LNCaP clone FGC (cell line): ENCODE measurements at regions not wholly inside any gene's neighbourhood (a gene's known extent, or its start where the extent isn't known, plus 50 kb on each side); places are given as distances from the start of the nearest gene placed in this dataset.

Source experiments
- DNase-seq: peaks from one replicate; pipeline ENCODE4 v3.0.0-alpha.2; 2011; ENCODE audit warnings: low read depth
- H3K4me3 ChIP-seq: 2 replicates; pipeline ENCODE4 v1.5.1; 2011; ENCODE audit warnings: mild to moderate bottlenecking, low read depth, low read length, control low read depth
- CTCF ChIP-seq: IDR thresholded peaks from 2 replicates; pipeline ENCODE4 v1.5.1; 2012; ENCODE audit warnings: mild to moderate bottlenecking; ENCODE audit not compliant: control insufficient read depth, insufficient read depth; ENCODE audit errors: extremely low read depth

DNA sequence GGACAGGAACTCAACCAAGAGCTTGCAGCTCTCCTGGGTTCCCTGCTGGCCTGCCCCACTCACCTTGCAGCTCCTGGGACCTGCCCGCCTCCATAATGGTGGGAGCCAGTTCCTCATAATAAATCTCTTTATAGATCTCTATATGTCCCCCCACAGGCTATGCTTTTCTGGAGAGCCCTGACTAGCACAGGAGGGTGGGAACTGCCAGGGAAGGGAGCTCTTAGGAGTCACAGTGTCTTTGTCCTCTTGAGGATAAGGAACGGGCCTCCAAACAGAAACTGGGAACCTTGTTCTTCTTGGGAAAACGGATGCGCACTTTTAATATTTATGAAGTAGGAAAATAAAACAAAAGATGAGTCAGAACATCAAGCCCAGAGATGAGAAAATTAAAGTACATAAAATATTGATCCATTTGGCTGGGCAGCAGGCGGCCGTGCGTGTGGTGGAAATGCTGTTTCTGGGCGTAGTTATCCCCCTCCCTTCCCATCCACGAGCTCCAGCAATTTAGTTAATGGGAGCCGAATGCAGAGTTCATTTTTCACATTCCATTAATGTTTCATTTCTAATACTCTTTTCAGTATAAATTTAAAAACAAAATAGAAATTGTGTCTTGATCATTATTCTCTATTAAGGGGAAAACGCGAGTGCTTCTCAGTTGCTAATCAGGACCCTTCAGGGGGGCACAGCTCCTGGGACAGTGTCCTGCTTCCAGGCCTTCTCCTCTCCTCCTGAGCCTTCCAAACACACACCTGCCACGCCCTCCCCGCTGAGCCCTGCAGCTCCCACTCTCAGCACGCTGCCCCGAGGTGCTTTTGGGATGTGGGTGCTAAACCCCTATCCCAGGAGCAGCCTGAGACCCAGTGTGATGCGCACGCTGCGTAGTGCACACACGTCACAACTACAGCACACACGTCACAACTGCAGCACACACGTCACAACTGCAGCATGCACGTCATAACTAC is 323.3 kb upstream of the AJAP1 start:
- H3K4me3 ChIP-seq = no peak overlapping the region
- DNase-seq = no peak
- no peak for TF ChIP-seq CTCF

DNA sequence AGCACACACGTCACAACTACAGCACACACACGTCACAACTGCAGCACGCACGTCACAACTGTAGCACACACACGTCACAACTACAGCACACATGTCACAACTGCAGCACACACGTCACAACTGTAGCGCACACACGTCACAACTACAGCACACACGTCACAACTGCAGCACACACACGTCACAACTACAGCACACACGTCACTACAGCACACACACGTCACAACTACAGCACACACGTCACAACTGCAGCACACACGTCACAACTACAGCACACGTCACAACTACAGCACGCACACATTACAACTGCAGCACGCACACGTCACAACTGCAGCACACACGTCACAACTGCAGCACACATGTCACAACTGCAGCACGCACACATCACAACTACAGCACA is 322.6 kb upstream of the AJAP1 start:
- no peak for DNase-seq
- TF ChIP-seq CTCF = no peak
- H3K4me3 ChIP-seq = no peak overlapping the region

DNA sequence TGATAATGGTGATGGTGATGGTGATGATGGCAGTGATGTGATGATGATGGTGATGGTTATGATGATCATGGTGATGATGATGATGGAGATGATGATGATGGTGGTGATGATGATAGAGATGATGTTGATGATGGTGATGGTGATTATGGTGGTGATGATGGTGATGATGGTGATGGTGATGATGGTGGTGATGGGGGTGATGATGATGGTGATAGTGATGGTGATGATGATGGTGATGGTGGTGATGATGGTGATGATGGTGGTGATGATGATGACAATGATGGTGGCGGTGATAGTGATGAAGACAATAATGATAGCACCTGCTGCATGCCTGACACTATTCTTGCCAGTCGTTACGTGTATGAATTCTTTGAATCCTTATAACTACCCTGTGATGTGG is 317.9 kb upstream of the AJAP1 start:
- no peak overlapping the region for H3K4me3 ChIP-seq
- TF ChIP-seq CTCF = no peak
- no peak for DNase-seq

GRCh38 chr1:4341421-4341820 is 313.0 kb upstream of the AJAP1 start:
- no peak for TF ChIP-seq CTCF
- no peak for DNase-seq
- no peak overlapping the region for H3K4me3 ChIP-seq

GRCh38 chr1:4344065-4344732 is 310.2 kb upstream of the AJAP1 start:
- no peak for TF ChIP-seq CTCF
- DNase-seq = no peak
- H3K4me3 ChIP-seq = no peak overlapping the region

DNA sequence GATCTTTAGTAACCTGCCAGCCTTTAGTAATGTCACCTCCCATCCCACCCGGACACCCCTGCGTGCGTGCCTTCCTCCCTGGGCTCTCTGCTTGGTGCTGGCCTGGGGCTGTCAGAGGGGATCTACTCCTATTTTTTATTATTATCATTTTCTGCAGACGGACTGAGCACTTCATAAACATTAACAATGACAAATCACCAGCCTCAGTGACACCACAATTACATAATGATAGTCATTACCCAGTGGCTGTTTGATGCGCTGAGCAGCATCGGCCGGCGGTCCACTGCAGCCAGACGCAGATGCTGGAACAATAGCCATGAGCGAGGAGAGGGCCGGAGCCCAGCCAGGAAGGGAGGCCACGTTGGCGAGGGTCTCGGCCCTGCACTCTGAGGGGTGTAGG is 309.3 kb upstream of the AJAP1 start:
- H3K4me3 ChIP-seq = no peak overlapping the region

More for the DNA sequence above, 309.3 kb upstream of the AJAP1 start:
- TF ChIP-seq CTCF = no peak
- DNase-seq = no peak
